PC-3 (cell line): ENCODE measurements at regions not wholly inside any gene's neighbourhood (a gene's known extent, or its start where the extent isn't known, plus 50 kb on each side); places are given as distances from the start of the nearest gene placed in this dataset.

ENCODE experiments used
- EZH2 ChIP-seq: fragments of 300-600 bp; sonication (generic); IDR thresholded peaks from one replicate; pipeline ENCODE4 v1.6.1; 2017; ENCODE audit warnings: antibody characterized with exemption, mild to moderate bottlenecking, low read length; ENCODE audit not compliant: unreplicated experiment
- EZH2phosphoT487 ChIP-seq: fragments of 300-600 bp; sonication (generic); IDR thresholded peaks from 2 replicates; pipeline ENCODE4 v1.6.1; 2018; ENCODE audit warnings: mild to moderate bottlenecking, antibody characterized with exemption, low read length, borderline replicate concordance
- TF ChIP-seq, protein P1 (sequence below): fragments of 300-600 bp; sonication (generic); conservative IDR thresholded peaks from 2 replicates; pipeline ENCODE4 v1.5.1; 2017; ENCODE audit warnings: antibody characterized with exemption, low read depth, mild to moderate bottlenecking, low read length

DNA sequence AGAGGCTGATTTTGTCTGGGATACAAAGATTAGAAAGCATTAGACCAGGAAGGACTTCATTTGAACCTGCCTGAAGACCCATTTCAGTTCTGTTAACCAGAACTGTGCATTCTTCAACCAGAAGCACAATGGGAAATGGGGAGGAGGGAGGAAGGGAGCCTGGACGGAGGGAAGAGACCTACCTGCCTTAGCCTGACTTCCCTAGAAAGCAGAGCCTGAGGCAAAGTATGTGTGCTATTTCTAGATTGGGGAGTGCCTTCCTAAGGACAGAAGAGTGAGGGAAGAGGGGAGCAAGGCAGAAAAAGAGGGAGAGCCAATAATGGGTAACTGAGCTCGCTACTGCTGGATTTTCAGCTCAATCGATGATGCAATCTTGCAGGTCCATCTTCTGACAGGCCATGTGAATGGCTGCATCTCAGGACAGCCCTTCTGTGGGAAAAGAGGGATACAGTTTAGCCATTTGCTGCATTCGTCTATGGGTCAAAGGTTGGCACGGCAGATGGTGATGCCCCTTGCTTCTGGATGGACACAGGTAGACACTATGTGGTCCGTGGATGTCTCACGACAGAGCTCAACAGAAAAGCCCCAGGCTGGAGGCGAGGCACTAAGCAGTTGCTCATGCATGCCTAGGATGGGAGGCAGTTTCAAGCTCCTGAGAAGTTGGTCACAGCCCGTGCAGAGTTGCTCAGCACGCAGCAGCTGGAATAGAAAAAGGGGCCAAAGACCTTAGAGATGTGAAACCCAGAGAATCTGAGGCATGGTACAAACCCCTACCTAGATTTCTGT lies 78.8 kb upstream of the UBL3 start:
- TF ChIP-seq, protein P1, sequence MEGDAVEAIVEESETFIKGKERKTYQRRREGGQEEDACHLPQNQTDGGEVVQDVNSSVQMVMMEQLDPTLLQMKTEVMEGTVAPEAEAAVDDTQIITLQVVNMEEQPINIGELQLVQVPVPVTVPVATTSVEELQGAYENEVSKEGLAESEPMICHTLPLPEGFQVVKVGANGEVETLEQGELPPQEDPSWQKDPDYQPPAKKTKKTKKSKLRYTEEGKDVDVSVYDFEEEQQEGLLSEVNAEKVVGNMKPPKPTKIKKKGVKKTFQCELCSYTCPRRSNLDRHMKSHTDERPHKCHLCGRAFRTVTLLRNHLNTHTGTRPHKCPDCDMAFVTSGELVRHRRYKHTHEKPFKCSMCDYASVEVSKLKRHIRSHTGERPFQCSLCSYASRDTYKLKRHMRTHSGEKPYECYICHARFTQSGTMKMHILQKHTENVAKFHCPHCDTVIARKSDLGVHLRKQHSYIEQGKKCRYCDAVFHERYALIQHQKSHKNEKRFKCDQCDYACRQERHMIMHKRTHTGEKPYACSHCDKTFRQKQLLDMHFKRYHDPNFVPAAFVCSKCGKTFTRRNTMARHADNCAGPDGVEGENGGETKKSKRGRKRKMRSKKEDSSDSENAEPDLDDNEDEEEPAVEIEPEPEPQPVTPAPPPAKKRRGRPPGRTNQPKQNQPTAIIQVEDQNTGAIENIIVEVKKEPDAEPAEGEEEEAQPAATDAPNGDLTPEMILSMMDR, result no peak
- TF ChIP-seq EZH2 (no peak), EZH2phosphoT487 (no peak)
